Astrocyte (in vitro differentiated cells and primary cell): ENCODE measurements at regions not wholly inside any gene's neighbourhood (a gene's known extent, or its start where the extent isn't known, plus 50 kb on each side); places are given as distances from the start of the nearest gene placed in this dataset.

Experiments
- DNase-seq: peaks from one replicate; pipeline ENCODE4 v3.0.0-alpha.2; 2010; ENCODE audit warnings: low read depth
- FAIRE-seq: peaks from 2 replicates; lab custom pipeline; 2011; peaks lifted over from hg19 to GRCh38; lab: Jason Lieb, UNC
- H2AFZ ChIP-seq: 2 replicates; pipeline ENCODE4 v1.6.0; 2012; ENCODE audit warnings: low read depth, low read length, inconsistent platforms
- H3K27ac ChIP-seq: 2 replicates; pipeline ENCODE4 v1.5.1; 2011; ENCODE audit warnings: low read depth, low read length, inconsistent platforms
- H3K27me3 ChIP-seq: 2 replicates; pipeline ENCODE4 v1.6.0; 2011; ENCODE audit warnings: low read length, inconsistent platforms; ENCODE audit not compliant: insufficient read depth
- H3K36me3 ChIP-seq: 2 replicates; pipeline ENCODE4 v1.5.1; 2011; ENCODE audit warnings: low read length, inconsistent platforms; ENCODE audit not compliant: insufficient read depth
- H3K4me1 ChIP-seq: 2 replicates; pipeline ENCODE4 v1.5.1; 2011; ENCODE audit warnings: low read length, inconsistent platforms; ENCODE audit not compliant: insufficient read depth
- H3K4me2 ChIP-seq: 2 replicates; pipeline ENCODE4 v1.6.0; 2012; ENCODE audit warnings: low read length, inconsistent platforms
- H3K4me3 ChIP-seq: 2 replicates; pipeline ENCODE4 v1.5.1; 2011; ENCODE audit warnings: low read depth, mild to moderate bottlenecking, low read length, inconsistent platforms; ENCODE audit not compliant: insufficient read depth
- H3K79me2 ChIP-seq: 2 replicates; pipeline ENCODE4 v1.6.0; 2012; ENCODE audit warnings: mild to moderate bottlenecking, low read length, inconsistent platforms; ENCODE audit not compliant: insufficient read depth
- H3K9ac ChIP-seq: 2 replicates; pipeline ENCODE4 v1.6.0; 2012; ENCODE audit warnings: mild to moderate bottlenecking, low read length, inconsistent platforms
- H3K9me3 ChIP-seq: 2 replicates; pipeline ENCODE4 v1.5.1; 2012; ENCODE audit warnings: low read depth, mild to moderate bottlenecking, low read length, inconsistent platforms; ENCODE audit not compliant: insufficient read depth
- H4K20me1 ChIP-seq: 2 replicates; pipeline ENCODE4 v1.6.0; 2012; ENCODE audit warnings: low read length, inconsistent platforms; ENCODE audit not compliant: insufficient read depth
- H3K27ac Mint-ChIP-seq: one replicate; pipeline ENCODE4 v1.8.0; 2021; ENCODE audit warnings: mild to moderate bottlenecking, mixed read lengths; ENCODE audit not compliant: unreplicated experiment
- H3K27me3 Mint-ChIP-seq: one replicate; pipeline ENCODE4 v1.8.0; 2021; ENCODE audit warnings: low read depth, mixed read lengths; ENCODE audit not compliant: unreplicated experiment
- H3K36me3 Mint-ChIP-seq: one replicate; pipeline ENCODE4 v1.8.0; 2021; ENCODE audit warnings: low read depth, mixed read lengths; ENCODE audit not compliant: unreplicated experiment
- H3K4me1 Mint-ChIP-seq: one replicate; pipeline ENCODE4 v1.8.0; 2021; ENCODE audit warnings: low read depth, mixed read lengths; ENCODE audit not compliant: unreplicated experiment
- H3K4me3 Mint-ChIP-seq: one replicate; pipeline ENCODE4 v1.8.0; 2021; ENCODE audit warnings: mild to moderate bottlenecking, moderate library complexity, mixed read lengths; ENCODE audit not compliant: unreplicated experiment
- H3K9me3 Mint-ChIP-seq: one replicate; pipeline ENCODE4 v1.8.0; 2021; ENCODE audit warnings: mild to moderate bottlenecking, mixed read lengths; ENCODE audit not compliant: unreplicated experiment
- EZH2 ChIP-seq: IDR thresholded peaks from 2 replicates; pipeline ENCODE4 v1.6.1; 2012; ENCODE audit warnings: mild to moderate bottlenecking, low read length, inconsistent platforms; ENCODE audit not compliant: insufficient read depth
- TF ChIP-seq, protein P1 (sequence below): IDR thresholded peaks from 2 replicates; pipeline ENCODE4 v1.5.1; 2011; ENCODE audit warnings: low read depth, mild to moderate bottlenecking, inconsistent platforms, low read length, moderate library complexity; ENCODE audit not compliant: insufficient read depth

DNA sequence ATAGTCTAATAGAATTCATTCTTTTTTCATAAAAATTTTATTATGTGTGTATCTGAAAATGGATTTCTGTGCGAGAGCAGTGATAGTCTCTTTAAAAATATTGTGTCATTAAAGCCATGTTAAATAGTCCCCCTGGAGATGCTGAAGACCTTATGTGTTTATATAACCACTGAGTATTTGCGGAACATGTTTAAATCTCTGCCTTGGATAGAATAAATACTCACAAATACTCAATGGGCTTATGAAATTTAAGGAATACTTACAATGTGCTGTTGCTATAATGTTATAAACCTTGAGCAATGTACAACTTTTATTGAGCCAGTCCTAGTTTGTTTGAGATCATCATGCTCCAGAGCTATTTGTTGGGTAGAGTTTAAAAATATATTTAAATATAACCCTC is 226.0 kb downstream of the SNAPC1 start:
- H3K27me3 ChIP-seq: no peaks in the 10 kb centered on the region
- H3K4me1 ChIP-seq: no peaks in the 10 kb centered on the region
- H3K27ac ChIP-seq: no peak overlapping the region
- H3K36me3 ChIP-seq: no peaks in the 10 kb centered on the region
- H3K9ac ChIP-seq: no peak overlapping the region
- H3K4me3 ChIP-seq: no peak overlapping the region
- H3K4me2 ChIP-seq: no peak overlapping the region
- H3K4me3 Mint-ChIP-seq: no peak overlapping the region
- no peaks in the 10 kb centered on the region for H4K20me1 ChIP-seq
- no peaks in the 10 kb centered on the region for H3K9me3 Mint-ChIP-seq
- no peaks in the 10 kb centered on the region for H3K9me3 ChIP-seq
- no peaks in the 10 kb centered on the region for H3K79me2 ChIP-seq
- DNase-seq: no peak
- TF ChIP-seq, protein P1, sequence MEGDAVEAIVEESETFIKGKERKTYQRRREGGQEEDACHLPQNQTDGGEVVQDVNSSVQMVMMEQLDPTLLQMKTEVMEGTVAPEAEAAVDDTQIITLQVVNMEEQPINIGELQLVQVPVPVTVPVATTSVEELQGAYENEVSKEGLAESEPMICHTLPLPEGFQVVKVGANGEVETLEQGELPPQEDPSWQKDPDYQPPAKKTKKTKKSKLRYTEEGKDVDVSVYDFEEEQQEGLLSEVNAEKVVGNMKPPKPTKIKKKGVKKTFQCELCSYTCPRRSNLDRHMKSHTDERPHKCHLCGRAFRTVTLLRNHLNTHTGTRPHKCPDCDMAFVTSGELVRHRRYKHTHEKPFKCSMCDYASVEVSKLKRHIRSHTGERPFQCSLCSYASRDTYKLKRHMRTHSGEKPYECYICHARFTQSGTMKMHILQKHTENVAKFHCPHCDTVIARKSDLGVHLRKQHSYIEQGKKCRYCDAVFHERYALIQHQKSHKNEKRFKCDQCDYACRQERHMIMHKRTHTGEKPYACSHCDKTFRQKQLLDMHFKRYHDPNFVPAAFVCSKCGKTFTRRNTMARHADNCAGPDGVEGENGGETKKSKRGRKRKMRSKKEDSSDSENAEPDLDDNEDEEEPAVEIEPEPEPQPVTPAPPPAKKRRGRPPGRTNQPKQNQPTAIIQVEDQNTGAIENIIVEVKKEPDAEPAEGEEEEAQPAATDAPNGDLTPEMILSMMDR: no peak
- TF ChIP-seq EZH2: no peak
- H2AFZ ChIP-seq: no peak overlapping the region
- H3K27me3 Mint-ChIP-seq: no peaks in the 10 kb centered on the region
- H3K36me3 Mint-ChIP-seq: no peaks in the 10 kb centered on the region
- no peak for FAIRE-seq
- H3K27ac Mint-ChIP-seq: no peak overlapping the region
- no peaks in the 10 kb centered on the region for H3K4me1 Mint-ChIP-seq

DNA sequence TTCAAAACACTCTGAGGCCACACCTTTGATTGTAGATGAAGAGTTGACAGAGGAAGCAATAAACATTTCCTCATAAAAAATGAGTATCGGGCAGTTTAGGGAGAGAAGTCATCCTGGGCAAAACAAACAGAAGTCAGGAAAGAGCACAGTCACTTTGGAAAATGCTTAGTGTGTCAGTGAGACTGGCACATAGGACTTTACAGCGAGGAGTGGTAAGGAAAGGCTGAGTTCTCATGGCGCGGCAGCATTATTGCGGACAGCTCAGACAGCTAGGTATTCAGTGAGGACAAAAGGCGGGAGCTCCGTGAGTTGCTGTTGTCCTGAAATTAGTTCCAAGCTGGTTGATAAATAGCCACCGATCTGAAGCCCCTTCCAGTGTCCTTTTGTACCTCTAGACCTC is 229.9 kb downstream of the SNAPC1 start:
- no peak overlapping the region for H3K4me3 Mint-ChIP-seq
- H3K4me2 ChIP-seq: peak overlapping the region; percentile 45
- H3K27ac ChIP-seq: no peak overlapping the region
- H3K36me3 ChIP-seq: no peaks in the 10 kb centered on the region
- peak overlapping the region; percentile 26 for H2AFZ ChIP-seq
- no peaks in the 10 kb centered on the region for H3K27me3 Mint-ChIP-seq
- FAIRE-seq (no peak), DNase-seq (no peak)
- no peaks in the 10 kb centered on the region for H3K27me3 ChIP-seq
- H3K4me1 ChIP-seq: no peaks in the 10 kb centered on the region
- no peaks in the 10 kb centered on the region for H3K9me3 ChIP-seq
- H3K4me3 ChIP-seq: no peak overlapping the region
- no peaks in the 10 kb centered on the region for H3K79me2 ChIP-seq
- H3K27ac Mint-ChIP-seq: no peak overlapping the region
- no peaks in the 10 kb centered on the region for H3K36me3 Mint-ChIP-seq
- no peaks in the 10 kb centered on the region for H3K9me3 Mint-ChIP-seq
- no peak overlapping the region for H3K9ac ChIP-seq
- H4K20me1 ChIP-seq: no peaks in the 10 kb centered on the region
- H3K4me1 Mint-ChIP-seq: no peaks in the 10 kb centered on the region
- TF ChIP-seq, protein P1: no peak

DNA sequence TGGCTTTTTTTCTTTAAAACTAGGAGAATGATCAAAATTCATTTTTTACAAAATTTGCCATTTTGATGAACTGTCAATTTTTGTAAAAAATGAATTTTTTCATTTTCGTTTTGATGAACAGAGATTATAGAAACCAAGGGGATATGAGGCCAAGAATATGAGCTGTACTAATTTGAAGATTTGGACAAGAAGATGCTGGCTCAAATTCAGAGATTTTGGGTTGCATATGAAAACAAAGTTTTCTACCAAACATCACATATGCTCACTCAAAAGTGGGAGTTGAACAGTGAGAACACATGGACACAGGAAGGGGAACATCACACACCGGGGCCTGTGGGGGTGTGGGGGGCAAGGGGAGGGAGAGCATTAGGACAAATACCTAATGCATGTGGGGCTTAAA is 230.7 kb downstream of the SNAPC1 start:
- FAIRE-seq: no peak
- no peaks in the 10 kb centered on the region for H3K36me3 ChIP-seq
- H3K36me3 Mint-ChIP-seq: no peaks in the 10 kb centered on the region

More for the DNA sequence above, 230.7 kb downstream of the SNAPC1 start:
- no peak overlapping the region for H3K27ac Mint-ChIP-seq
- no peaks in the 10 kb centered on the region for H3K9me3 Mint-ChIP-seq
- H3K79me2 ChIP-seq: no peaks in the 10 kb centered on the region
- H3K4me3 ChIP-seq: no peak overlapping the region
- H4K20me1 ChIP-seq: no peaks in the 10 kb centered on the region
- no peak for TF ChIP-seq EZH2
- TF ChIP-seq, protein P1: no peak
- no peaks in the 10 kb centered on the region for H3K4me1 Mint-ChIP-seq
- no peaks in the 10 kb centered on the region for H3K9me3 ChIP-seq
- H2AFZ ChIP-seq: no peak overlapping the region
- H3K27ac ChIP-seq: no peak overlapping the region
- DNase-seq: no peak
- H3K27me3 ChIP-seq: no peaks in the 10 kb centered on the region
- no peak overlapping the region for H3K4me2 ChIP-seq
- no peaks in the 10 kb centered on the region for H3K27me3 Mint-ChIP-seq
- H3K9ac ChIP-seq: no peak overlapping the region
- H3K4me1 ChIP-seq: no peaks in the 10 kb centered on the region
- no peak overlapping the region for H3K4me3 Mint-ChIP-seq
